C4-2B (cell line): ENCODE measurements at regions not wholly inside any gene's neighbourhood (a gene's known extent, or its start where the extent isn't known, plus 50 kb on each side); places are given as distances from the start of the nearest gene placed in this dataset.
A peak's percentile ranks its signal among the peaks of the same experiment; 100 is the strongest.

Experiments
- CTCF ChIP-seq: fragments of 450-650 bp; conservative IDR thresholded peaks from 2 replicates; pipeline ENCODE4 v1.5.1; 2017; ENCODE audit warnings: mild to moderate bottlenecking
- ZFX ChIP-seq: fragments of 450-650 bp; IDR thresholded peaks from 2 replicates; pipeline ENCODE4 v1.6.1; 2017

GRCh38 chr11:82174610-82175009 lies 559.1 kb downstream of the FAM181B start:
- TF ChIP-seq CTCF (peak; percentile 72), ZFX (no peak)
